ENCODE measurements at regions not wholly inside any gene's neighbourhood (a gene's known extent, or its start where the extent isn't known, plus 50 kb on each side); places are given as distances from the start of the nearest gene placed in this dataset.

DNA sequence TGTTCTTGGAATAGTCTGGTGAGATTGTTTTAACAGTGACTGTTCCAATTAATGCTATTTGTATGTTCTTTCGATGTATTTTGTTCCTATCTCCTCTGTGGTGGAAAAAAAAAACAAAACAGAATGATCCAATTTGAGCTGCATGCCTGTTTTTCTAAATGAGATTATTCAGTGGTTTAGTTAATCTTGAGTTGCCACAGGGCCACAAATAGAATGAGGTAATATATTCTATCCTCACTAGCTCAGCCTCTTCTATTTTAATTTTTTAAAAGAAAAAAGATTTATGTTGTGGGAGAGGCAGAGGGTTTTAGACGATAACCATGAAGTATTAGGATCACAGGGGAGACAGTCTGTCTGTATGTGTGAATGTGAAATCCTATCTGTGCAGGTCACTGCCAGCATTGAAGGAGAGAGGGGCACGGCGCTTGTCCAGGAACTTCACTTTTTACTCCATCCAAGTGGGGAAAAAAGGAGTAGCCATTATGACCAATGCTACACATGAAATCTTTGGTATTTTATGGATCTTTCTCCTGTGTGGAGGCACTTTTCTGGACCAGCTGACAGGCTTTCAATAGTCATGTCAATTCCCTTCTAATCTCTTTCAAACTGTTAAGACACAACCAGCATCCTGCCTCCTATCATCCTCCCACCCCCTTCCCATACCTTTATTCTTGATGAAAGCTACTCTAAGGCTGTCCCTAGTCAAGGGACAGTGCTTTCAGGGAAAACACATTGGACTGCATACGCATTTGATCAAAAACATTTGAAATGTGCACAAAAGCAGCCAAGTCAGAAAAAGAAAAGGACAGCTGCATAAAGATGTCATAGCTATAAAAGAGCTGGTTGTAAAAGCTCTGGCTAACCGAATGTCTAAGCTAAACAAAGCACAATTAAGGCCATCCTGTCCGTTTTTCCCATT lies 1063.8 kb upstream of the INTU start:
- no peak overlapping the region for H3K27ac Mint-ChIP-seq (ENCODE audit: unreplicated experiment)
- H3K4me3 Mint-ChIP-seq (ENCODE audit: unreplicated experiment), result no peak overlapping the region
- TF ChIP-seq, protein P1, sequence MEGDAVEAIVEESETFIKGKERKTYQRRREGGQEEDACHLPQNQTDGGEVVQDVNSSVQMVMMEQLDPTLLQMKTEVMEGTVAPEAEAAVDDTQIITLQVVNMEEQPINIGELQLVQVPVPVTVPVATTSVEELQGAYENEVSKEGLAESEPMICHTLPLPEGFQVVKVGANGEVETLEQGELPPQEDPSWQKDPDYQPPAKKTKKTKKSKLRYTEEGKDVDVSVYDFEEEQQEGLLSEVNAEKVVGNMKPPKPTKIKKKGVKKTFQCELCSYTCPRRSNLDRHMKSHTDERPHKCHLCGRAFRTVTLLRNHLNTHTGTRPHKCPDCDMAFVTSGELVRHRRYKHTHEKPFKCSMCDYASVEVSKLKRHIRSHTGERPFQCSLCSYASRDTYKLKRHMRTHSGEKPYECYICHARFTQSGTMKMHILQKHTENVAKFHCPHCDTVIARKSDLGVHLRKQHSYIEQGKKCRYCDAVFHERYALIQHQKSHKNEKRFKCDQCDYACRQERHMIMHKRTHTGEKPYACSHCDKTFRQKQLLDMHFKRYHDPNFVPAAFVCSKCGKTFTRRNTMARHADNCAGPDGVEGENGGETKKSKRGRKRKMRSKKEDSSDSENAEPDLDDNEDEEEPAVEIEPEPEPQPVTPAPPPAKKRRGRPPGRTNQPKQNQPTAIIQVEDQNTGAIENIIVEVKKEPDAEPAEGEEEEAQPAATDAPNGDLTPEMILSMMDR (IDR thresholded peaks at IDR 0.05; ENCODE audit: unreplicated experiment), result no peak
- H3K36me3 Mint-ChIP-seq (ENCODE audit: low read depth, unreplicated experiment), result no peaks in the 10 kb centered on the region
- no peak for DNase-seq (ENCODE audit: low spot score)
- peaks cover 3% of the 10 kb centered on the region for H3K4me1 Mint-ChIP-seq (ENCODE audit: unreplicated experiment)
- no peaks in the 10 kb centered on the region for H3K27me3 Mint-ChIP-seq (ENCODE audit: unreplicated experiment)
- no peaks in the 10 kb centered on the region for H3K9me3 Mint-ChIP-seq (ENCODE audit: unreplicated experiment)

DNA sequence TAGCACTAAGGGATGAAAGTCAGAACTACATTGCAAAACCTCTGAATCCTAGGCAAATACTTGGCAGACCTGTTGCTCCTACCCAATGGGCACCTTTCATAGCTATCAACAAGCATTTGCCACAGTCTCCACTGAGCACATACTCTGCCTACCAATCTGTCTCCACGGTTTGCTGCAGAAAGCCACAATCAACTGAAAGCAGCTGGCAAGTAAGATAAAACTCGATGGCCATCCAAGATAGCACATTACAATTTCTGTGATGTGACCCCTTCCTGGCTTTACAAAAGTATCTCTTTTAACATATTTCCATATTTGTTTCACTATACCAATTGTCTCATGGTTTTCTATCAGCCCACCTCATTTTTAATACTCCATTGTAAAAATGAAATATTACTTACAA lies 1060.5 kb upstream of the INTU start:
- Mint-ChIP-seq H3K4me3 (ENCODE audit: unreplicated experiment) (no peak overlapping the region), H3K9me3 (ENCODE audit: unreplicated experiment) (no peaks in the 10 kb centered on the region), H3K4me1 (ENCODE audit: unreplicated experiment) (peaks cover 3% of the 10 kb centered on the region), H3K36me3 (ENCODE audit: low read depth, unreplicated experiment) (no peaks in the 10 kb centered on the region), H3K27ac (ENCODE audit: unreplicated experiment) (no peak overlapping the region), H3K27me3 (ENCODE audit: unreplicated experiment) (no peaks in the 10 kb centered on the region)
- DNase-seq (ENCODE audit: low spot score), result no peak
- TF ChIP-seq, protein P1 (IDR thresholded peaks at IDR 0.05; ENCODE audit: unreplicated experiment), result no peak

DNA sequence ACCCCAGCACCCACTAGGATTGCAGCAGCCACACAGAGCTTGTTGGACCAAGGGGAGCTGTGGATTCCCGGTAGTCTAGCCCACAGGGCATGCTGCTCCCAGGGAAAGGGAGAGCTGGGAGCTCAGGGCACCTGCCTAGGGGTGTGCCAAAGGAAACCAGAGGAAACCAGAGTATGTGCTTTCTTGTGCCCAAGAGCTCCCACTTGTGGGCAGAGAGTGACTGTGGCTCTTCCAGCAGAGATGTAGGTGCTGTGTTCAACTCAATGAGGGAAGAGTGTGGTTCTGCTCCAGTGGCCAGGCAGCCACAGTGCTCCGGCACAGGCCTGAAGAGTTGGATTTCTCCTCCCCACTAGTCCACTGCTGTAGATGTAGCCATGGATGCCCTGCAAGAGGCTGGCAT lies 1050.0 kb upstream of the INTU start:
- H3K36me3 Mint-ChIP-seq (ENCODE audit: low read depth, unreplicated experiment), result peaks cover 3% of the 10 kb centered on the region
- H3K9me3 Mint-ChIP-seq (ENCODE audit: unreplicated experiment), result no peaks in the 10 kb centered on the region
- no peak overlapping the region for H3K4me3 Mint-ChIP-seq (ENCODE audit: unreplicated experiment)
- TF ChIP-seq, protein P1 (IDR thresholded peaks at IDR 0.05; ENCODE audit: unreplicated experiment), result no peak
- DNase-seq (ENCODE audit: low spot score), result peak; percentile 12
- H3K4me1 Mint-ChIP-seq (ENCODE audit: unreplicated experiment), result peaks cover 5% of the 10 kb centered on the region
- H3K27ac Mint-ChIP-seq (ENCODE audit: unreplicated experiment), result no peak overlapping the region
- H3K27me3 Mint-ChIP-seq (ENCODE audit: unreplicated experiment), result peaks cover 2% of the 10 kb centered on the region

DNA sequence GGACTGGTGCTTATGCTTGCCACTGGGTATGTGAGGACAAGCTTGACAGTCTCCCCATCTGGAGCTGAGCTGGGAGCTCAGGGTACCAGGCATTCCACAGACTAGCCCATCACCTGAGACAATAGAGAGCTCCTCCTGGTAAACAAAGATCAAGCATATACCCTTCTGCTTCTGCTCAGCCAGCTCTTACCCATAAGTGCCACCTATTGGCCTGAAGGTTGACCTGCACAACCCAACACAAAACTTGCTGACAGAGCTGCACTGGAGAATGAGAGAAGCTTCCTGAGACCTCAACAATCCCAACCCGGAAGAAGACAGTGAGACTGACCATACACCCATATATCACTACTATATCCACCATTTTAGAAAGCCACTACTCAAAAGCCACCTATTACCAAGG lies 1049.2 kb upstream of the INTU start:
- TF ChIP-seq, protein P1 (IDR thresholded peaks at IDR 0.05; ENCODE audit: unreplicated experiment), result peak; percentile 46
- peaks cover 2% of the 10 kb centered on the region for H3K27me3 Mint-ChIP-seq (ENCODE audit: unreplicated experiment)
- peaks cover 3% of the 10 kb centered on the region for H3K36me3 Mint-ChIP-seq (ENCODE audit: low read depth, unreplicated experiment)
- H3K9me3 Mint-ChIP-seq (ENCODE audit: unreplicated experiment), result no peaks in the 10 kb centered on the region
- H3K4me1 Mint-ChIP-seq (ENCODE audit: unreplicated experiment), result peaks cover 5% of the 10 kb centered on the region
- no peak overlapping the region for H3K27ac Mint-ChIP-seq (ENCODE audit: unreplicated experiment)
- H3K4me3 Mint-ChIP-seq (ENCODE audit: unreplicated experiment), result no peak overlapping the region
- peak; percentile 47 for DNase-seq (ENCODE audit: low spot score)

DNA sequence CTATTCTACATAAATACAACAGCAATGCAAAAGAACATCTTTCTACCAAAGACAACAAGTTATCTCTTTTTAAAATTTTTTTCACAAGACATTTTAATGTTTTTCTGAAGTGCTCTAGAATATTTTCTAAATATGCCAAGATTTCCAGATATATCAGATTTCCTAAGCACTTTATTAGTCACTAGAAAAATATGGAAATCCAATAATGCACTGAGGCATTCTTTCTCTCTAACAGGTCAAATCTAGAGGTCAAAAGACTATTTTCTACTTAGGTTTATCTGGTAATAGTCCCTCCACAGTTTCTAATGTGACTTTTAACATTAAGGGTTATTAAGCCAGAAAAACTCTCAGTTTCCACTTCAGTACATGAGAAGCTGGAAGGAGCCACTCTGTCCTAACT lies 1041.2 kb upstream of the INTU start:
- H3K36me3 Mint-ChIP-seq (ENCODE audit: low read depth, unreplicated experiment), result no peaks in the 10 kb centered on the region
- TF ChIP-seq, protein P1 (IDR thresholded peaks at IDR 0.05; ENCODE audit: unreplicated experiment), result no peak
- H3K27me3 Mint-ChIP-seq (ENCODE audit: unreplicated experiment), result no peaks in the 10 kb centered on the region
- no peaks in the 10 kb centered on the region for H3K4me1 Mint-ChIP-seq (ENCODE audit: unreplicated experiment)
- no peaks in the 10 kb centered on the region for H3K9me3 Mint-ChIP-seq (ENCODE audit: unreplicated experiment)
- H3K4me3 Mint-ChIP-seq (ENCODE audit: unreplicated experiment), result no peak overlapping the region
- no peak overlapping the region for H3K27ac Mint-ChIP-seq (ENCODE audit: unreplicated experiment)
- DNase-seq (ENCODE audit: low spot score), result no peak
